Esophagus squamous epithelium (tissue), 5 donors: ENCODE measurements at regions not wholly inside any gene's neighbourhood (a gene's known extent, or its start where the extent isn't known, plus 50 kb on each side); places are given as distances from the start of the nearest gene placed in this dataset.

ENCODE experiments used
- DNase-seq: peaks from one replicate; lab custom pipeline; 2025; lab: John Stamatoyannopoulos, UW
- H3K27ac ChIP-seq, 4 donors: fragments of 200-600 bp; sonication (generic); one replicate each; pipeline ENCODE4 v1.5.1; 2016 to 2019; ENCODE audit warnings: mild to moderate bottlenecking in 1 of 4
- H3K27me3 ChIP-seq, 4 donors: fragments of 200-600 bp; sonication (generic); 1 replicate in 3 of 4; 2 replicates in 1 of 4; pipeline versions ENCODE4 v1.5.1 to v1.6.0; 2017 to 2021; ENCODE audit warnings: antibody characterized with exemption in 1 of 4
- H3K36me3 ChIP-seq, 3 donors: fragments of 200-600 bp; sonication (generic); one replicate each; pipeline ENCODE4 v1.5.1; 2016 to 2019
- H3K4me1 ChIP-seq, 3 donors: fragments of 200-600 bp; sonication (generic); one replicate each; pipeline ENCODE4 v1.5.1; 2017 to 2019
- H3K4me3 ChIP-seq, 4 donors: fragments of 200-600 bp; sonication (generic); 1 replicate in 3 of 4; 2 replicates in 1 of 4; pipeline ENCODE4 v1.5.1; 2016 to 2019; ENCODE audit warnings: mild to moderate bottlenecking in 2 of 4, moderate library complexity in 1 of 4
- H3K9me3 ChIP-seq, 3 donors: fragments of 200-600 bp; sonication (generic); one replicate each; pipeline ENCODE4 v1.5.1; 2016 to 2019
- CTCF ChIP-seq, 6 experiments: fragments of 450-650 bp in 4 of 6; fragments of 200-600 bp in 2 of 6; sonication (generic) in 2 of 6; IDR thresholded peaks; one replicate each; pipeline ENCODE4 v1.5.1; 2016 to 2019; ENCODE audit warnings: antibody characterized with exemption in 6 of 6, mild to moderate bottlenecking in 4 of 6, moderate library complexity in 4 of 6
- POLR2A ChIP-seq, 4 donors: fragments of 450-650 bp; IDR thresholded peaks; one replicate each; pipeline ENCODE4 v1.6.1; 2017; ENCODE audit warnings: antibody characterized with exemption in 4 of 4, mild to moderate bottlenecking in 4 of 4, moderate library complexity in 3 of 4
- WGBS, 2 donors: methylation state at CpG; one replicate each; pipeline ENCODE4 v1.1.5; 2018; 5-methylcytosine and 5-hydroxymethylcytosine counted together
- intact Hi-C: fragments of 100-400 bp; cut with DNase I; formaldehyde crosslinking; loops from one replicate; pipeline ENCODE4 v1.15.0; 2022
- donor health status: DM: yes; HTN: yes; CAD: no.

GRCh38 chr18:38028946-38029345 lies 463.3 kb upstream of the CELF4 start:
- WGBS, 2 donors = 72 to 79% methylated on average over 5 of the region's 7 CpGs
- H3K27ac ChIP-seq = no peak overlapping the region
- TF ChIP-seq CTCF (IDR thresholded peaks at IDR 0.05) = no peak
- no peak for TF ChIP-seq POLR2A (IDR thresholded peaks at IDR 0.05)
- H3K27me3 ChIP-seq = no peaks in the 10 kb centered on the region
- H3K9me3 ChIP-seq = no peaks in the 10 kb centered on the region
- intact Hi-C loops = no loop called here
- H3K36me3 ChIP-seq = no peaks in the 10 kb centered on the region
- no peak for DNase-seq
- H3K4me3 ChIP-seq = no peak overlapping the region
- no peaks in the 10 kb centered on the region for H3K4me1 ChIP-seq

- DNase-seq = no peak
- TF ChIP-seq POLR2A (IDR thresholded peaks at IDR 0.05) (no peak), CTCF (IDR thresholded peaks at IDR 0.05) (no peak)
- H3K36me3 ChIP-seq = no peaks in the 10 kb centered on the region
- H3K27ac ChIP-seq = no peak overlapping the region
- H3K4me1 ChIP-seq = no peaks in the 10 kb centered on the region
- H3K9me3 ChIP-seq = no peaks in the 10 kb centered on the region
- no peaks in the 10 kb centered on the region for H3K27me3 ChIP-seq
- intact Hi-C loops = no loop called here
- 53 to 72% methylated on average over 4 of the region's 4 CpGs for WGBS, 2 donors
- H3K4me3 ChIP-seq = no peak overlapping the region
Observed at GRCh38 chr18:38025433-38026038, 459.9 kb upstream of the CELF4 start.

- Histone ChIP-seq H3K27ac (no peak overlapping the region), H3K36me3 (no peaks in the 10 kb centered on the region), H3K4me3 (no peak overlapping the region), H3K4me1 (no peaks in the 10 kb centered on the region), H3K9me3 (no peaks in the 10 kb centered on the region), H3K27me3 (no peaks in the 10 kb centered on the region)
- DNase-seq = no peak
- intact Hi-C loops = no loop called here
- TF ChIP-seq CTCF (IDR thresholded peaks at IDR 0.05) (no peak), POLR2A (IDR thresholded peaks at IDR 0.05) (no peak)
- 75 to 76% methylated on average over 2 of the region's 2 CpGs for WGBS, 2 donors
Observed at GRCh38 chr18:38023871-38024270, 458.3 kb upstream of the CELF4 start.

GRCh38 chr18:38022234-38022633 lies 456.6 kb upstream of the CELF4 start:
- 54 to 81% methylated on average over 4 of the region's 4 CpGs for WGBS, 2 donors

GRCh38 chr18:38019292-38019691 lies 453.7 kb upstream of the CELF4 start:
- 54 to 69% methylated on average over 2 of the region's 2 CpGs for WGBS, 2 donors
- Histone ChIP-seq H3K4me1 (no peaks in the 10 kb centered on the region), H3K9me3 (no peaks in the 10 kb centered on the region), H3K27me3 (no peaks in the 10 kb centered on the region), H3K36me3 (no peaks in the 10 kb centered on the region), H3K27ac (no peak overlapping the region), H3K4me3 (no peak overlapping the region)
- DNase-seq = no peak
- intact Hi-C loops = no loop called here
- TF ChIP-seq CTCF (IDR thresholded peaks at IDR 0.05) (no peak), POLR2A (IDR thresholded peaks at IDR 0.05) (no peak)

More at GRCh38 chr18:38022234-38022633, 456.6 kb upstream of the CELF4 start:
- no peaks in the 10 kb centered on the region for H3K27me3 ChIP-seq
- TF ChIP-seq CTCF (IDR thresholded peaks at IDR 0.05) (no peak), POLR2A (IDR thresholded peaks at IDR 0.05) (no peak)
- intact Hi-C loops = no loop called here
- no peaks in the 10 kb centered on the region for H3K4me1 ChIP-seq
- no peak for DNase-seq
- no peaks in the 10 kb centered on the region for H3K9me3 ChIP-seq
- no peak overlapping the region for H3K27ac ChIP-seq
- H3K4me3 ChIP-seq = no peak overlapping the region
- H3K36me3 ChIP-seq = no peaks in the 10 kb centered on the region
